HCT116 (cell line): ENCODE measurements at regions not wholly inside any gene's neighbourhood (a gene's known extent, or its start where the extent isn't known, plus 50 kb on each side); places are given as distances from the start of the nearest gene placed in this dataset.

Source experiments
- ATAC-seq: fragments of 200-7000 bp; cut with Tn5 transposase; 2 replicates; pipeline ENCODE4 v1.9.1; 2020; ENCODE audit warnings: mild to moderate bottlenecking, moderate library complexity
- BruUV-seq: library from RNA; stranded (reverse); fragments of 400-500 nt; replicated peaks from 2 replicates; lab custom pipeline; 2021; lab: Mats Ljungman, UMichigan
- CTCF ChIA-PET: fragments of 300-600 bp; sonication (Branson Sonifier 250); formaldehyde crosslinking; loops from one replicate; lab custom pipeline; 2021; ENCODE audit warnings: antibody characterized with exemption; lab: Charles Lee
- POLR2A ChIA-PET: fragments of 300-600, 350-600 bp; sonication (Branson Sonifier 250); formaldehyde crosslinking; loops from one replicate; lab custom pipeline; 2021; ENCODE audit warnings: antibody characterized with exemption; lab: Charles Lee
- RAD21 ChIA-PET, 2 experiments: fragments of 300-600 bp; sonication (Branson Sonifier 250); formaldehyde crosslinking; loops; one replicate each; lab custom pipeline; 2023; ENCODE audit warnings: low total read pairs in 2 of 2; ENCODE audit not compliant: uncharacterized antibody in 2 of 2, unreplicated experiment in 2 of 2, low non-redundant PET in 1 of 2; lab: Charles Lee
- DNase-seq: peaks from one replicate; pipeline ENCODE4 v3.0.0-alpha.2; 2010; ENCODE audit warnings: low read depth, low spot score
- H2AFZ ChIP-seq: fragments of 200-600 bp; shearing (Covaris generic), sonication (generic); 2 replicates; pipeline ENCODE4 v1.6.1; 2017; ENCODE audit warnings: low read depth, mixed run types, mixed read lengths, antibody characterized with exemption, low read length; ENCODE audit not compliant: poor library complexity, severe bottlenecking
- H3K27ac ChIP-seq: 2 replicates; pipeline ENCODE4 v1.5.1; 2012; ENCODE audit warnings: low read depth, low read length
- H3K27me3 ChIP-seq: fragments of 200-600 bp; sonication (generic); 2 replicates; pipeline ENCODE4 v1.6.1; 2016; ENCODE audit warnings: mixed run types, low read length, mixed read lengths; ENCODE audit not compliant: insufficient read depth
- H3K36me3 ChIP-seq, 2 experiments: fragments of 200-500 bp in 1 of 2; fragments of 200-600 bp in 1 of 2; sonication (Bioruptor generic) in 1 of 2; sonication (generic) in 1 of 2; 2 replicates each; pipeline versions ENCODE4 v1.5.1 to v1.6.1; 2014 to 2016; ENCODE audit warnings: low read length in 2 of 2, inconsistent platforms in 1 of 2, mixed read lengths in 1 of 2, mixed run types in 1 of 2; ENCODE audit not compliant: insufficient read depth in 2 of 2, control insufficient read depth in 1 of 2
- H3K4me1 ChIP-seq, 2 experiments: fragments of 200-600 bp in 1 of 2; sonication (generic) in 1 of 2; 2 replicates each; pipeline versions ENCODE4 v1.5.1 to v1.6.1; 2012 to 2017; ENCODE audit warnings: low read length in 2 of 2, inconsistent platforms in 1 of 2, mild to moderate bottlenecking in 1 of 2, mixed read lengths in 1 of 2, mixed run types in 1 of 2, moderate library complexity in 1 of 2; ENCODE audit not compliant: insufficient read depth in 2 of 2, control insufficient read depth in 1 of 2
- H3K4me2 ChIP-seq: fragments of 200-600 bp; sonication (generic); 2 replicates; pipeline ENCODE4 v1.6.1; 2017; ENCODE audit warnings: mixed run types, low read length, mixed read lengths
- H3K4me3 ChIP-seq, 2 experiments: fragments of 200-600 bp in 1 of 2; sonication (generic) in 1 of 2; replicated peaks in 1 of 2; 2 replicates each; pipeline ENCODE4 v1.5.1; 2011 to 2016; ENCODE audit warnings: low read length in 2 of 2, control low read depth in 1 of 2, low read depth in 1 of 2, mild to moderate bottlenecking in 1 of 2, mixed read lengths in 1 of 2, mixed run types in 1 of 2
- H3K79me2 ChIP-seq: fragments of 200-600 bp; sonication (generic); 2 replicates; pipeline ENCODE4 v1.6.1; 2017; ENCODE audit warnings: mild to moderate bottlenecking, mixed run types, low read length, moderate library complexity, mixed read lengths; ENCODE audit not compliant: insufficient read depth
- H3K9ac ChIP-seq: fragments of 200-600 bp; sonication (generic); 2 replicates; pipeline ENCODE4 v1.6.1; 2016; ENCODE audit warnings: low read length, mixed read lengths
- H3K9me2 ChIP-seq: fragments of 200-600 bp; sonication (generic), shearing (Covaris generic); 2 replicates; pipeline ENCODE4 v1.6.1; 2017; ENCODE audit warnings: mixed run types, mild to moderate bottlenecking, moderate library complexity; ENCODE audit not compliant: insufficient read depth
- H3K9me3 ChIP-seq, 2 experiments: fragments of 200-500 bp in 1 of 2; fragments of 200-600 bp in 1 of 2; sonication (Bioruptor generic) in 1 of 2; sonication (generic) in 1 of 2; 2 replicates each; pipeline ENCODE4 v1.6.1; 2014 to 2017; ENCODE audit warnings: low read length in 2 of 2, mixed read lengths in 2 of 2, inconsistent platforms in 1 of 2, low read depth in 1 of 2, mild to moderate bottlenecking in 1 of 2, mixed run types in 1 of 2, moderate library complexity in 1 of 2; ENCODE audit not compliant: control insufficient read depth in 1 of 2, insufficient read depth in 1 of 2
- H4K20me1 ChIP-seq: fragments of 200-600 bp; sonication (generic), shearing (Covaris generic); 2 replicates; pipeline ENCODE4 v1.6.1; 2017; ENCODE audit warnings: mixed run types, mild to moderate bottlenecking, moderate library complexity; ENCODE audit not compliant: insufficient read depth
- CEBPB ChIP-seq: IDR thresholded peaks from 2 replicates; pipeline ENCODE4 v1.6.1; 2012; ENCODE audit warnings: low read depth
- EZH2phosphoT487 ChIP-seq: fragments of 200-600 bp; IDR thresholded peaks from 2 replicates; pipeline ENCODE4 v1.6.1; 2018; ENCODE audit warnings: antibody characterized with exemption, borderline replicate concordance
- RAD21 ChIP-seq: IDR thresholded peaks from 2 replicates; pipeline ENCODE4 v1.6.1; 2012; ENCODE audit warnings: low read depth, mild to moderate bottlenecking
- SP1 ChIP-seq: IDR thresholded peaks from 2 replicates; pipeline ENCODE4 v1.6.1; 2012; ENCODE audit warnings: low read depth
- TCF7L2 ChIP-seq: IDR thresholded peaks from 2 replicates; pipeline ENCODE4 v1.7.0; 2011; ENCODE audit warnings: borderline replicate concordance, inconsistent platforms; ENCODE audit not compliant: insufficient read depth, insufficient read length; ENCODE audit errors: extremely low read depth
- YY1 ChIP-seq: IDR thresholded peaks from 2 replicates; pipeline ENCODE4 v1.6.1; 2011; ENCODE audit warnings: low read length, low read depth, moderate library complexity, mild to moderate bottlenecking; ENCODE audit not compliant: insufficient replicate concordance; ENCODE audit errors: extremely low read depth
- intact Hi-C: fragments of 100-400 bp; cut with micrococcal nuclease; formaldehyde crosslinking; loops from 2 replicates; pipeline ENCODE4 v1.10.0; 2022
- TF ChIP-seq, protein P1 (sequence below), 3 experiments: fragments of 200-600 bp in 1 of 3; sonication (generic) in 1 of 3; IDR thresholded peaks in 2 of 3; conservative IDR thresholded peaks in 1 of 3; 2 replicates each; pipeline ENCODE4 v1.5.1; 2012 to 2017; ENCODE audit warnings: low read depth in 2 of 3, low read length in 2 of 3, antibody characterized with exemption in 1 of 3, borderline replicate concordance in 1 of 3, control low read depth in 1 of 3, mild to moderate bottlenecking in 1 of 3, mixed read lengths in 1 of 3, mixed run types in 1 of 3, moderate library complexity in 1 of 3; ENCODE audit not compliant: insufficient read depth in 1 of 3
- TF ChIP-seq, protein P2 (sequence below): IDR thresholded peaks from 2 replicates; pipeline ENCODE4 v1.6.1; 2012
- TF ChIP-seq, protein P3 (sequence below): IDR thresholded peaks from 2 replicates; pipeline ENCODE4 v1.6.1; 2011; ENCODE audit warnings: mild to moderate bottlenecking, low read length, moderate library complexity; ENCODE audit not compliant: insufficient replicate concordance; ENCODE audit errors: extremely low read depth

DNA sequence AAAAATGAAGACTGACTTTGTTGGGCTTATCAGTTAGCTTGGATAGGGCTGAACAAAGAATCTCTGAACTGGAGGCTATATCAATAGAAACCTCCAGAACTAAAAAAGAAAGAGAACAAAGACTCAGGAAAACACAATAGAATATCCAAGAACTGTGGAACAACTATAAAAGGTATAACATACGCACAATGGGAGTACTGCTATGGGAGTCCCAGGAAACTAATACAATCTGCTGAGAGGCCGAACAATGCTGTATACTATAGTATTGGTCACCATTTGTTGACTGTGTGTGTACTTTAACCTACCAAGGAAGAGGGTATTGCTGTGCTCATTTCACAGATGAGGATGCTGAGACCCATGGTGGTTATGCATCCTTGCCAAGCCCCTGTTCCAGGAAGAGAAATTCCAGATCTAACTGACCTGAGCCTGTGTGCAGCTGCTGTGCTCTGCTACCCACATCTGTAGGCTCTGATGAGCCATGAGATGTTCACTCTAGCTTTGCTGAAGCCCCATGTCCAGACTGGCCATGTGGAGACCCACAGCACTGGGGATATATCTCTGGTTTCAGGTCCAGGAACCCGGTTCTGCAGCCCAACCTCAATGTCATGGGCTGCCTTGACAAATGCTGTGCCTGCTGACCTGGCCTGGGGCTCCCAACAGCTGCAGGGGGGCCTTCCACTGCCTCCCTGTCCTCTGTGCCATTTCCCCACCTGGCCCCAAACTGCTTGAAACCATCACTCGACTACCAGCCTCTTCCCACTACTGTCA, 254.3 kb upstream of the TNRC6C start:
- no peaks in the 10 kb centered on the region for H3K9me2 ChIP-seq
- no peak for TF ChIP-seq EZH2phosphoT487
- TF ChIP-seq CEBPB, result no peak
- no peak for TF ChIP-seq SP1
- no peak for TF ChIP-seq YY1
- no peak for TF ChIP-seq TCF7L2
- TF ChIP-seq, protein P1, sequence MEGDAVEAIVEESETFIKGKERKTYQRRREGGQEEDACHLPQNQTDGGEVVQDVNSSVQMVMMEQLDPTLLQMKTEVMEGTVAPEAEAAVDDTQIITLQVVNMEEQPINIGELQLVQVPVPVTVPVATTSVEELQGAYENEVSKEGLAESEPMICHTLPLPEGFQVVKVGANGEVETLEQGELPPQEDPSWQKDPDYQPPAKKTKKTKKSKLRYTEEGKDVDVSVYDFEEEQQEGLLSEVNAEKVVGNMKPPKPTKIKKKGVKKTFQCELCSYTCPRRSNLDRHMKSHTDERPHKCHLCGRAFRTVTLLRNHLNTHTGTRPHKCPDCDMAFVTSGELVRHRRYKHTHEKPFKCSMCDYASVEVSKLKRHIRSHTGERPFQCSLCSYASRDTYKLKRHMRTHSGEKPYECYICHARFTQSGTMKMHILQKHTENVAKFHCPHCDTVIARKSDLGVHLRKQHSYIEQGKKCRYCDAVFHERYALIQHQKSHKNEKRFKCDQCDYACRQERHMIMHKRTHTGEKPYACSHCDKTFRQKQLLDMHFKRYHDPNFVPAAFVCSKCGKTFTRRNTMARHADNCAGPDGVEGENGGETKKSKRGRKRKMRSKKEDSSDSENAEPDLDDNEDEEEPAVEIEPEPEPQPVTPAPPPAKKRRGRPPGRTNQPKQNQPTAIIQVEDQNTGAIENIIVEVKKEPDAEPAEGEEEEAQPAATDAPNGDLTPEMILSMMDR (IDR thresholded peaks at IDR 0.05 in 2 of 3, conservative IDR thresholded peaks at IDR 0.05 in 1 of 3; ENCODE audit: borderline replicate concordance in 1 of 3, insufficient read depth in 1 of 3, low read depth in 2 of 3, low read length in 2 of 3), result no peak
- TF ChIP-seq, protein P2, sequence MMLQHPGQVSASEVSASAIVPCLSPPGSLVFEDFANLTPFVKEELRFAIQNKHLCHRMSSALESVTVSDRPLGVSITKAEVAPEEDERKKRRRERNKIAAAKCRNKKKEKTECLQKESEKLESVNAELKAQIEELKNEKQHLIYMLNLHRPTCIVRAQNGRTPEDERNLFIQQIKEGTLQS, result no peak
- TF ChIP-seq, protein P3, sequence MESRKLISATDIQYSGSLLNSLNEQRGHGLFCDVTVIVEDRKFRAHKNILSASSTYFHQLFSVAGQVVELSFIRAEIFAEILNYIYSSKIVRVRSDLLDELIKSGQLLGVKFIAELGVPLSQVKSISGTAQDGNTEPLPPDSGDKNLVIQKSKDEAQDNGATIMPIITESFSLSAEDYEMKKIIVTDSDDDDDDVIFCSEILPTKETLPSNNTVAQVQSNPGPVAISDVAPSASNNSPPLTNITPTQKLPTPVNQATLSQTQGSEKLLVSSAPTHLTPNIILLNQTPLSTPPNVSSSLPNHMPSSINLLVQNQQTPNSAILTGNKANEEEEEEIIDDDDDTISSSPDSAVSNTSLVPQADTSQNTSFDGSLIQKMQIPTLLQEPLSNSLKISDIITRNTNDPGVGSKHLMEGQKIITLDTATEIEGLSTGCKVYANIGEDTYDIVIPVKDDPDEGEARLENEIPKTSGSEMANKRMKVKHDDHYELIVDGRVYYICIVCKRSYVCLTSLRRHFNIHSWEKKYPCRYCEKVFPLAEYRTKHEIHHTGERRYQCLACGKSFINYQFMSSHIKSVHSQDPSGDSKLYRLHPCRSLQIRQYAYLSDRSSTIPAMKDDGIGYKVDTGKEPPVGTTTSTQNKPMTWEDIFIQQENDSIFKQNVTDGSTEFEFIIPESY, result no peak
- no peak for TF ChIP-seq RAD21
- TF ChIP-seq, all 23 proteins: peak for 0
- H3K4me2 ChIP-seq, result no peak overlapping the region
- no peak overlapping the region for H2AFZ ChIP-seq
- RAD21 ChIA-PET, result no interaction called here
- POLR2A ChIA-PET, result no interaction called here
- BruUV-seq, result no TSS peak
- DNase-seq, result no peak
- H3K36me3 ChIP-seq, result no peaks in the 10 kb centered on the region
- CTCF ChIA-PET, result no interaction called here
- no peak overlapping the region for H3K27ac ChIP-seq
- no peak overlapping the region for H3K9ac ChIP-seq
- intact Hi-C loops, result no loop called here
- H3K9me3 ChIP-seq, result peaks cover 25 to 29% of the 10 kb centered on the region in 2 experiments; a peak in 3 of 4 replicates
- no peaks in the 10 kb centered on the region for H3K79me2 ChIP-seq
- no peak for ATAC-seq
- peaks cover 7% of the 10 kb centered on the region; the same call in 1 of the 2 replicates for H3K27me3 ChIP-seq
- H4K20me1 ChIP-seq, result no peaks in the 10 kb centered on the region
- H3K4me3 ChIP-seq, result no peak overlapping the region
- H3K4me1 ChIP-seq, result no peaks in the 10 kb centered on the region
